ENCODE measurements at regions not wholly inside any gene's neighbourhood (a gene's known extent, or its start where the extent isn't known, plus 50 kb on each side); places are given as distances from the start of the nearest gene placed in this dataset.
"Not testable (repeated sequence)": the region's sequence is repeated elsewhere in the genome, so short reads cannot be mapped to it uniquely, and the experiment has no call there.

GRCh38 chr15:22002711-22003110, 77.6 kb upstream of the OR4M2 start:
- H3K4me3 Mint-ChIP-seq; ATAC-seq (replicated peaks); H3K9me3 Mint-ChIP-seq; H3K4me1 Mint-ChIP-seq; H3K36me3 Mint-ChIP-seq (ENCODE audit: low read depth); H3K27ac Mint-ChIP-seq; H3K27me3 Mint-ChIP-seq: not testable (repeated sequence)

GRCh38 chr15:21989117-21989516, 91.2 kb upstream of the OR4M2 start:
- not testable (repeated sequence) for H3K27me3 Mint-ChIP-seq; H3K4me1 Mint-ChIP-seq; H3K27ac Mint-ChIP-seq; H3K36me3 Mint-ChIP-seq (ENCODE audit: low read depth); H3K4me3 Mint-ChIP-seq; H3K9me3 Mint-ChIP-seq
- ATAC-seq (replicated peaks): peak; percentile 51

- H3K4me1 Mint-ChIP-seq; H3K27me3 Mint-ChIP-seq; H3K36me3 Mint-ChIP-seq (ENCODE audit: low read depth); H3K27ac Mint-ChIP-seq; H3K4me3 Mint-ChIP-seq; ATAC-seq (replicated peaks); H3K9me3 Mint-ChIP-seq: not testable (repeated sequence)
Observed at GRCh38 chr15:21983820-21984219, 96.5 kb upstream of the OR4M2 start.

- not testable (repeated sequence) for ATAC-seq (replicated peaks); H3K27ac Mint-ChIP-seq
Observed at GRCh38 chr15:21979960-21980359, 100.4 kb upstream of the OR4M2 start.

GRCh38 chr15:21953713-21954112, 76.2 kb upstream of the POTEB start:
- ATAC-seq (replicated peaks); H3K4me1 Mint-ChIP-seq; H3K4me3 Mint-ChIP-seq; H3K9me3 Mint-ChIP-seq; H3K36me3 Mint-ChIP-seq (ENCODE audit: low read depth); H3K27ac Mint-ChIP-seq; H3K27me3 Mint-ChIP-seq: not testable (repeated sequence)

More at GRCh38 chr15:21979960-21980359, 100.4 kb upstream of the OR4M2 start:
- not testable (repeated sequence) for H3K27me3 Mint-ChIP-seq; H3K4me3 Mint-ChIP-seq; H3K4me1 Mint-ChIP-seq; H3K36me3 Mint-ChIP-seq (ENCODE audit: low read depth); H3K9me3 Mint-ChIP-seq

GRCh38 chr15:21940302-21940701, 62.8 kb upstream of the POTEB start:
- not testable (repeated sequence) for H3K27me3 Mint-ChIP-seq; H3K36me3 Mint-ChIP-seq (ENCODE audit: low read depth); H3K4me1 Mint-ChIP-seq; ATAC-seq (replicated peaks); H3K9me3 Mint-ChIP-seq; H3K27ac Mint-ChIP-seq; H3K4me3 Mint-ChIP-seq
